WTC11 (cell line): ENCODE measurements at regions not wholly inside any gene's neighbourhood (a gene's known extent, or its start where the extent isn't known, plus 50 kb on each side); places are given as distances from the start of the nearest gene placed in this dataset.

Experiments
- ATAC-seq: fragments of 200-7000 bp; cut with Tn5 transposase; 2 replicates; pipeline ENCODE4 v1.10.0; 2021; ENCODE audit warnings: mild to moderate bottlenecking, moderate library complexity
- CTCF ChIA-PET: fragments of 300-600 bp; sonication (Branson Sonifier 250); formaldehyde crosslinking; loops from one replicate; lab custom pipeline; 2021; ENCODE audit warnings: antibody characterized with exemption; lab: Charles Lee
- POLR2A ChIA-PET: fragments of 350-600 bp; sonication (Branson Sonifier 250); formaldehyde crosslinking; loops from one replicate; lab custom pipeline; 2021; ENCODE audit warnings: antibody characterized with exemption; lab: Charles Lee
- DNase-seq: peaks from one replicate; pipeline ENCODE4 v3.0.0; 2021; ENCODE audit warnings: low spot score
- H3K27ac Mint-ChIP-seq: 2 replicates; pipeline ENCODE4 v1.8.0; 2021; ENCODE audit warnings: mixed read lengths
- H3K27me3 Mint-ChIP-seq: 2 replicates; pipeline ENCODE4 v1.8.0; 2021; ENCODE audit warnings: low read depth, mild to moderate bottlenecking, moderate library complexity, mixed read lengths
- H3K36me3 Mint-ChIP-seq: 2 replicates; pipeline ENCODE4 v1.8.0; 2021; ENCODE audit warnings: mixed read lengths
- H3K4me1 Mint-ChIP-seq: 2 replicates; pipeline ENCODE4 v1.8.0; 2022; ENCODE audit warnings: mixed read lengths
- H3K4me3 Mint-ChIP-seq: 2 replicates; pipeline ENCODE4 v1.8.0; 2021; ENCODE audit warnings: mild to moderate bottlenecking, moderate library complexity, mixed read lengths
- H3K9me3 Mint-ChIP-seq: 2 replicates; pipeline ENCODE4 v1.8.0; 2021; ENCODE audit warnings: mixed read lengths
- CBFB ChIP-seq: sonication (generic); formaldehyde crosslinking; IDR thresholded peaks from 2 replicates; pipeline ENCODE4 v1.8.1; 2022; ENCODE audit warnings: mild to moderate bottlenecking, low read depth, missing genetic modification reagents
- CREB1 ChIP-seq: sonication (generic); formaldehyde crosslinking; IDR thresholded peaks from 2 replicates; pipeline ENCODE4 v1.8.0; 2023; ENCODE audit warnings: mild to moderate bottlenecking, missing genetic modification reagents
- FOXJ3 ChIP-seq: sonication (generic); formaldehyde crosslinking; IDR thresholded peaks from 2 replicates; pipeline ENCODE4 v1.9.0; 2021; ENCODE audit warnings: missing genetic modification reagents, mild to moderate bottlenecking, borderline replicate concordance
- GRHL2 ChIP-seq: fragments of 250-450 bp; sonication (Bioruptor Pico); IDR thresholded peaks from 2 replicates; pipeline ENCODE4 v1.8.0; 2022; ENCODE audit warnings: mild to moderate bottlenecking, moderate library complexity; ENCODE audit not compliant: insufficient replicate concordance, severe bottlenecking
- JAZF1 ChIP-seq: fragments of 250-450 bp; sonication (Bioruptor Pico); IDR thresholded peaks from 2 replicates; pipeline ENCODE4 v1.9.0; 2021; ENCODE audit warnings: moderate library complexity, mild to moderate bottlenecking, inconsistent platforms
- KAT7 ChIP-seq: sonication (generic); formaldehyde crosslinking; IDR thresholded peaks from 2 replicates; pipeline ENCODE4 v1.8.1; 2023; ENCODE audit warnings: missing genetic modification reagents, mild to moderate bottlenecking, borderline replicate concordance
- NR1H2 ChIP-seq: sonication (generic); formaldehyde crosslinking; IDR thresholded peaks from 2 replicates; pipeline ENCODE4 v1.9.0; 2021; ENCODE audit warnings: mild to moderate bottlenecking, moderate library complexity, missing genetic modification reagents
- OVOL2 ChIP-seq: fragments of 250-450 bp; sonication (Bioruptor Pico); IDR thresholded peaks from 2 replicates; pipeline ENCODE4 v1.9.0; 2021; ENCODE audit warnings: mild to moderate bottlenecking, borderline replicate concordance
- ZNF263 ChIP-seq: sonication (generic); formaldehyde crosslinking; IDR thresholded peaks from 2 replicates; pipeline ENCODE4 v1.8.1; 2022; ENCODE audit warnings: low read depth, mild to moderate bottlenecking, moderate library complexity, missing genetic modification reagents
- ZNF671 ChIP-seq: fragments of 250-450 bp; sonication (Bioruptor Pico); IDR thresholded peaks from 2 replicates; pipeline ENCODE4 v1.8.0; 2021; ENCODE audit warnings: mild to moderate bottlenecking
- TF ChIP-seq, protein P1 (sequence below): sonication (generic); formaldehyde crosslinking; IDR thresholded peaks from 2 replicates; pipeline ENCODE4 v1.8.0; 2023; ENCODE audit warnings: missing genetic modification reagents, mild to moderate bottlenecking, borderline replicate concordance
- TF ChIP-seq, protein P2 (sequence below): fragments of 250-450 bp; sonication (Bioruptor Pico); conservative IDR thresholded peaks from 2 replicates; pipeline ENCODE4 v1.9.0; 2021; ENCODE audit warnings: mild to moderate bottlenecking
- TF ChIP-seq, protein P3 (sequence below): fragments of 250-450 bp; sonication (Bioruptor Pico); IDR thresholded peaks from 2 replicates; pipeline ENCODE4 v1.9.0; 2021; ENCODE audit warnings: mild to moderate bottlenecking
- TF ChIP-seq, protein P4 (sequence below): sonication (generic); formaldehyde crosslinking; IDR thresholded peaks from 2 replicates; pipeline ENCODE4 v1.8.0; 2022; ENCODE audit warnings: mild to moderate bottlenecking, missing genetic modification reagents
- TF ChIP-seq, protein P5 (sequence below): sonication (generic); formaldehyde crosslinking; IDR thresholded peaks from 2 replicates; pipeline ENCODE4 v1.8.0; 2022; ENCODE audit warnings: missing genetic modification reagents
- TF ChIP-seq, protein P6 (sequence below): fragments of 250-450 bp; sonication (Bioruptor Pico); IDR thresholded peaks from 2 replicates; pipeline ENCODE4 v1.8.0; 2021; ENCODE audit warnings: mild to moderate bottlenecking
- TF ChIP-seq, protein P7 (sequence below): sonication (generic); formaldehyde crosslinking; IDR thresholded peaks from 2 replicates; pipeline ENCODE4 v1.8.1; 2023; ENCODE audit warnings: mild to moderate bottlenecking, missing genetic modification reagents, moderate library complexity
- TF ChIP-seq, protein P8 (sequence below): sonication (generic); formaldehyde crosslinking; IDR thresholded peaks from 2 replicates; pipeline ENCODE4 v1.8.0; 2023; ENCODE audit warnings: mild to moderate bottlenecking, missing genetic modification reagents

DNA sequence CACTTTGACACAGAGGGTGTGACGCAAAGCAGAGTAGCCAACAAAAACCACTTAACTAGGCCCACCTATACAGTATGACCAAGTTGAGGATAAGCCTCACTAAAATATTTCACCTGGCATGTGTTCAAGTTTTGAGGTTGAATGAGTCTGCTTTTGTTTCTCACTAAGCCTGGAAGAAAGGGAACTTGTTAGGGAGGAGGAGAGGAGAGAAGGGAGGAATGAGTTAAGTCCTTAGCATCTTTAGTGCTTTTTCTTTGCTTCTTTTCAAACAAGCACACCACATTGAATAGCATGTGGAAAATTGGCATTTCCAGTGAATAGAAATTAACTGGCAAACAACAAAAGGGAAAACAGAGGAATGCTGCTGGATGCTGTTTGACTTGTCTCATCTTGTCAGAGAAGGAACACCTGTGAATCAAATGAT lies 461.9 kb downstream of the GJA1 start:
- peaks cover 22% of the 10 kb centered on the region for H3K4me1 Mint-ChIP-seq
- TF ChIP-seq, protein P1, sequence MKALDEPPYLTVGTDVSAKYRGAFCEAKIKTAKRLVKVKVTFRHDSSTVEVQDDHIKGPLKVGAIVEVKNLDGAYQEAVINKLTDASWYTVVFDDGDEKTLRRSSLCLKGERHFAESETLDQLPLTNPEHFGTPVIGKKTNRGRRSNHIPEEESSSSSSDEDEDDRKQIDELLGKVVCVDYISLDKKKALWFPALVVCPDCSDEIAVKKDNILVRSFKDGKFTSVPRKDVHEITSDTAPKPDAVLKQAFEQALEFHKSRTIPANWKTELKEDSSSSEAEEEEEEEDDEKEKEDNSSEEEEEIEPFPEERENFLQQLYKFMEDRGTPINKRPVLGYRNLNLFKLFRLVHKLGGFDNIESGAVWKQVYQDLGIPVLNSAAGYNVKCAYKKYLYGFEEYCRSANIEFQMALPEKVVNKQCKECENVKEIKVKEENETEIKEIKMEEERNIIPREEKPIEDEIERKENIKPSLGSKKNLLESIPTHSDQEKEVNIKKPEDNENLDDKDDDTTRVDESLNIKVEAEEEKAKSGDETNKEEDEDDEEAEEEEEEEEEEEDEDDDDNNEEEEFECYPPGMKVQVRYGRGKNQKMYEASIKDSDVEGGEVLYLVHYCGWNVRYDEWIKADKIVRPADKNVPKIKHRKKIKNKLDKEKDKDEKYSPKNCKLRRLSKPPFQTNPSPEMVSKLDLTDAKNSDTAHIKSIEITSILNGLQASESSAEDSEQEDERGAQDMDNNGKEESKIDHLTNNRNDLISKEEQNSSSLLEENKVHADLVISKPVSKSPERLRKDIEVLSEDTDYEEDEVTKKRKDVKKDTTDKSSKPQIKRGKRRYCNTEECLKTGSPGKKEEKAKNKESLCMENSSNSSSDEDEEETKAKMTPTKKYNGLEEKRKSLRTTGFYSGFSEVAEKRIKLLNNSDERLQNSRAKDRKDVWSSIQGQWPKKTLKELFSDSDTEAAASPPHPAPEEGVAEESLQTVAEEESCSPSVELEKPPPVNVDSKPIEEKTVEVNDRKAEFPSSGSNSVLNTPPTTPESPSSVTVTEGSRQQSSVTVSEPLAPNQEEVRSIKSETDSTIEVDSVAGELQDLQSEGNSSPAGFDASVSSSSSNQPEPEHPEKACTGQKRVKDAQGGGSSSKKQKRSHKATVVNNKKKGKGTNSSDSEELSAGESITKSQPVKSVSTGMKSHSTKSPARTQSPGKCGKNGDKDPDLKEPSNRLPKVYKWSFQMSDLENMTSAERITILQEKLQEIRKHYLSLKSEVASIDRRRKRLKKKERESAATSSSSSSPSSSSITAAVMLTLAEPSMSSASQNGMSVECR, result no peak
- TF ChIP-seq, protein P2, sequence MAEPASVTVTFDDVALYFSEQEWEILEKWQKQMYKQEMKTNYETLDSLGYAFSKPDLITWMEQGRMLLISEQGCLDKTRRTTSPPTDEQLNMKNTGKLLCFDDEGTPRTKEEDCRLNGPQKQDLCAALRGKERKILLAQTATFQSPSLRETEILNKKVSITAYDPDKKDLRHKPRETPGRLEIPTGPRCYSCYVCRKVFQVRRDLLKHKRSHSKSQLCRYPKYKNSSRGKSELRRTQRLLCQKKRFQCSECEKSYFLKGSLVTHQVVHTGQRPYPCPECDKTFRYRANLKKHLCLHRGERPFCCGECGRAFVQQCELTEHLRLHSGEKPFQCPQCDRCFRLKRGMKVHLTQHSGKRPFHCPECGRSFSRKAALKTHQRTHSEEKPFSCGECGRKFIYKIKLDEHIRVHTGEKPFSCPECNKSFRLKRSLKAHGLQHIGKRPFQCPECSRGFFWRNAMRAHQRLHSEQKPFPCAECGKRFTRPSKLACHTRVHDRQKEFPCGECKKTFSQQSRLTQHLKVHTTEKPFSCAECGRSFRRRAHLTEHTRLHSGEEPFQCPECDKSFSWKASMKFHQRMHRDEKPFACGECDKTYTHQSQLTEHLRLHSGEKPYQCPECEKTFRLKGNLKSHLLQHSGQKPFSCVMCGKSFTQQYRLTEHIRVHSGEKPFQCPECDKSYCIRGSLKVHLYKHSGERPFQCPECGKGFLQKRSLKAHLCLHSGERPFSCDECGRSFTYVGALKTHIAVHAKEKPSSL (CRISPR knock-in tag), result no peak
- no peak for TF ChIP-seq CBFB (CRISPR knock-in tag)
- TF ChIP-seq CREB1, result no peak
- TF ChIP-seq FOXJ3, result no peak
- H3K27ac Mint-ChIP-seq, result peak overlapping the region; percentile 38
- POLR2A ChIA-PET, result no interaction called here
- no peaks in the 10 kb centered on the region for H3K27me3 Mint-ChIP-seq
- CTCF ChIA-PET, result no interaction called here
- H3K9me3 Mint-ChIP-seq, result peaks cover 4% of the 10 kb centered on the region; the same call in 1 of the 2 replicates
- no peak for DNase-seq
- no peak overlapping the region for H3K4me3 Mint-ChIP-seq
- H3K36me3 Mint-ChIP-seq, result no peaks in the 10 kb centered on the region; the same call in 1 of the 2 replicates
- ATAC-seq, result peak; percentile 55

DNA sequence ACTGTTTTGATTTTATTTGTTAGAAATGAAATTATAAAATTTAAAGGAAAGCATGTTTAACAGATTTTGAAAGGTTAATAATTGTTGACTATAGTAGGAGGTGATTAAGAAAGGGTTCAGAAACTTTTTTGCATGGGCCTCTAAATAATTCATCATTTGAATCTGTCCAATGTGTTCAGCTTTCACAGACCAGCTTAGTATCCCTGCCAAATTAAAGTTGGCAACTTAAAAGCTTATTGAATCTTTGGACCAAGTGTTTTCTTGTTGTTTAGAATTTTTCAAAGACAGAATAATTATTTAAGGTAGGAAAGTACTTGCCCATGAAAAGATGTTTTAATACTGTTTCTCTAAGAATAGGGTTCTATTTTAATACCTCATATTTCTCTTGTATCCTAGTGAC lies 466.0 kb downstream of the GJA1 start:
- no peaks in the 10 kb centered on the region for H3K27me3 Mint-ChIP-seq
- H3K9me3 Mint-ChIP-seq, result 0 out of 2 replicates have a peak, but pooled peaks cover 4% of the 10 kb centered on the region
- ChIA-PET CTCF (no interaction called here), POLR2A (no interaction called here)
- no peak for ATAC-seq
- H3K27ac Mint-ChIP-seq, result no peak overlapping the region
- no peak for DNase-seq
- H3K4me3 Mint-ChIP-seq, result no peak overlapping the region
- no peaks in the 10 kb centered on the region for H3K36me3 Mint-ChIP-seq
- H3K4me1 Mint-ChIP-seq, result peaks cover 16% of the 10 kb centered on the region
- TF ChIP-seq, protein P3, sequence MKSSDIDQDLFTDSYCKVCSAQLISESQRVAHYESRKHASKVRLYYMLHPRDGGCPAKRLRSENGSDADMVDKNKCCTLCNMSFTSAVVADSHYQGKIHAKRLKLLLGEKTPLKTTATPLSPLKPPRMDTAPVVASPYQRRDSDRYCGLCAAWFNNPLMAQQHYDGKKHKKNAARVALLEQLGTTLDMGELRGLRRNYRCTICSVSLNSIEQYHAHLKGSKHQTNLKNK (CRISPR knock-in tag), result no peak
- TF ChIP-seq, protein P4, sequence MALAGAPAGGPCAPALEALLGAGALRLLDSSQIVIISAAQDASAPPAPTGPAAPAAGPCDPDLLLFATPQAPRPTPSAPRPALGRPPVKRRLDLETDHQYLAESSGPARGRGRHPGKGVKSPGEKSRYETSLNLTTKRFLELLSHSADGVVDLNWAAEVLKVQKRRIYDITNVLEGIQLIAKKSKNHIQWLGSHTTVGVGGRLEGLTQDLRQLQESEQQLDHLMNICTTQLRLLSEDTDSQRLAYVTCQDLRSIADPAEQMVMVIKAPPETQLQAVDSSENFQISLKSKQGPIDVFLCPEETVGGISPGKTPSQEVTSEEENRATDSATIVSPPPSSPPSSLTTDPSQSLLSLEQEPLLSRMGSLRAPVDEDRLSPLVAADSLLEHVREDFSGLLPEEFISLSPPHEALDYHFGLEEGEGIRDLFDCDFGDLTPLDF, result no peak
- TF ChIP-seq, protein P5, sequence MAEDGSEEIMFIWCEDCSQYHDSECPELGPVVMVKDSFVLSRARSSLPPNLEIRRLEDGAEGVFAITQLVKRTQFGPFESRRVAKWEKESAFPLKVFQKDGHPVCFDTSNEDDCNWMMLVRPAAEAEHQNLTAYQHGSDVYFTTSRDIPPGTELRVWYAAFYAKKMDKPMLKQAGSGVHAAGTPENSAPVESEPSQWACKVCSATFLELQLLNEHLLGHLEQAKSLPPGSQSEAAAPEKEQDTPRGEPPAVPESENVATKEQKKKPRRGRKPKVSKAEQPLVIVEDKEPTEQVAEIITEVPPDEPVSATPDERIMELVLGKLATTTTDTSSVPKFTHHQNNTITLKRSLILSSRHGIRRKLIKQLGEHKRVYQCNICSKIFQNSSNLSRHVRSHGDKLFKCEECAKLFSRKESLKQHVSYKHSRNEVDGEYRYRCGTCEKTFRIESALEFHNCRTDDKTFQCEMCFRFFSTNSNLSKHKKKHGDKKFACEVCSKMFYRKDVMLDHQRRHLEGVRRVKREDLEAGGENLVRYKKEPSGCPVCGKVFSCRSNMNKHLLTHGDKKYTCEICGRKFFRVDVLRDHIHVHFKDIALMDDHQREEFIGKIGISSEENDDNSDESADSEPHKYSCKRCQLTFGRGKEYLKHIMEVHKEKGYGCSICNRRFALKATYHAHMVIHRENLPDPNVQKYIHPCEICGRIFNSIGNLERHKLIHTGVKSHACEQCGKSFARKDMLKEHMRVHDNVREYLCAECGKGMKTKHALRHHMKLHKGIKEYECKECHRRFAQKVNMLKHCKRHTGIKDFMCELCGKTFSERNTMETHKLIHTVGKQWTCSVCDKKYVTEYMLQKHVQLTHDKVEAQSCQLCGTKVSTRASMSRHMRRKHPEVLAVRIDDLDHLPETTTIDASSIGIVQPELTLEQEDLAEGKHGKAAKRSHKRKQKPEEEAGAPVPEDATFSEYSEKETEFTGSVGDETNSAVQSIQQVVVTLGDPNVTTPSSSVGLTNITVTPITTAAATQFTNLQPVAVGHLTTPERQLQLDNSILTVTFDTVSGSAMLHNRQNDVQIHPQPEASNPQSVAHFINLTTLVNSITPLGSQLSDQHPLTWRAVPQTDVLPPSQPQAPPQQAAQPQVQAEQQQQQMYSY (CRISPR knock-in tag), result no peak
- TF ChIP-seq, protein P6, sequence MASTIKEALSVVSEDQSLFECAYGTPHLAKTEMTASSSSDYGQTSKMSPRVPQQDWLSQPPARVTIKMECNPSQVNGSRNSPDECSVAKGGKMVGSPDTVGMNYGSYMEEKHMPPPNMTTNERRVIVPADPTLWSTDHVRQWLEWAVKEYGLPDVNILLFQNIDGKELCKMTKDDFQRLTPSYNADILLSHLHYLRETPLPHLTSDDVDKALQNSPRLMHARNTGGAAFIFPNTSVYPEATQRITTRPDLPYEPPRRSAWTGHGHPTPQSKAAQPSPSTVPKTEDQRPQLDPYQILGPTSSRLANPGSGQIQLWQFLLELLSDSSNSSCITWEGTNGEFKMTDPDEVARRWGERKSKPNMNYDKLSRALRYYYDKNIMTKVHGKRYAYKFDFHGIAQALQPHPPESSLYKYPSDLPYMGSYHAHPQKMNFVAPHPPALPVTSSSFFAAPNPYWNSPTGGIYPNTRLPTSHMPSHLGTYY (CRISPR knock-in tag), result no peak
- TF ChIP-seq NR1H2 (CRISPR knock-in tag) (no peak), JAZF1 (no peak), OVOL2 (CRISPR knock-in tag) (no peak), GRHL2 (CRISPR knock-in tag) (no peak), ZNF263 (CRISPR knock-in tag) (no peak), KAT7 (CRISPR knock-in tag) (no peak), ZNF671 (no peak)
- TF ChIP-seq, protein P7, sequence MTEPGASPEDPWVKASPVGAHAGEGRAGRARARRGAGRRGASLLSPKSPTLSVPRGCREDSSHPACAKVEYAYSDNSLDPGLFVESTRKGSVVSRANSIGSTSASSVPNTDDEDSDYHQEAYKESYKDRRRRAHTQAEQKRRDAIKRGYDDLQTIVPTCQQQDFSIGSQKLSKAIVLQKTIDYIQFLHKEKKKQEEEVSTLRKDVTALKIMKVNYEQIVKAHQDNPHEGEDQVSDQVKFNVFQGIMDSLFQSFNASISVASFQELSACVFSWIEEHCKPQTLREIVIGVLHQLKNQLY (CRISPR knock-in tag), result no peak
- TF ChIP-seq, protein P8, sequence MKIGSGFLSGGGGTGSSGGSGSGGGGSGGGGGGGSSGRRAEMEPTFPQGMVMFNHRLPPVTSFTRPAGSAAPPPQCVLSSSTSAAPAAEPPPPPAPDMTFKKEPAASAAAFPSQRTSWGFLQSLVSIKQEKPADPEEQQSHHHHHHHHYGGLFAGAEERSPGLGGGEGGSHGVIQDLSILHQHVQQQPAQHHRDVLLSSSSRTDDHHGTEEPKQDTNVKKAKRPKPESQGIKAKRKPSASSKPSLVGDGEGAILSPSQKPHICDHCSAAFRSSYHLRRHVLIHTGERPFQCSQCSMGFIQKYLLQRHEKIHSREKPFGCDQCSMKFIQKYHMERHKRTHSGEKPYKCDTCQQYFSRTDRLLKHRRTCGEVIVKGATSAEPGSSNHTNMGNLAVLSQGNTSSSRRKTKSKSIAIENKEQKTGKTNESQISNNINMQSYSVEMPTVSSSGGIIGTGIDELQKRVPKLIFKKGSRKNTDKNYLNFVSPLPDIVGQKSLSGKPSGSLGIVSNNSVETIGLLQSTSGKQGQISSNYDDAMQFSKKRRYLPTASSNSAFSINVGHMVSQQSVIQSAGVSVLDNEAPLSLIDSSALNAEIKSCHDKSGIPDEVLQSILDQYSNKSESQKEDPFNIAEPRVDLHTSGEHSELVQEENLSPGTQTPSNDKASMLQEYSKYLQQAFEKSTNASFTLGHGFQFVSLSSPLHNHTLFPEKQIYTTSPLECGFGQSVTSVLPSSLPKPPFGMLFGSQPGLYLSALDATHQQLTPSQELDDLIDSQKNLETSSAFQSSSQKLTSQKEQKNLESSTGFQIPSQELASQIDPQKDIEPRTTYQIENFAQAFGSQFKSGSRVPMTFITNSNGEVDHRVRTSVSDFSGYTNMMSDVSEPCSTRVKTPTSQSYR (CRISPR knock-in tag), result no peak
